GM12878 (cell line): ENCODE measurements at regions not wholly inside any gene's neighbourhood (a gene's known extent, or its start where the extent isn't known, plus 50 kb on each side); places are given as distances from the start of the nearest gene placed in this dataset.

ENCODE experiments used
- ATAC-seq: fragments of 200-7000 bp; cut with Tn5 transposase; 3 replicates; pipeline ENCODE4 v1.9.1; 2020; ENCODE audit warnings: mild to moderate bottlenecking, moderate library complexity
- BruUV-seq: library from RNA; stranded (reverse); fragments of 400-500 nt; replicated peaks from 2 replicates; lab custom pipeline; 2021; lab: Mats Ljungman, UMichigan
- CTCF ChIA-PET: fragments of 300-600 bp; sonication (Branson Sonifier 250); formaldehyde crosslinking; extraction: SDS; loops from one replicate; lab custom pipeline; 2021; ENCODE audit warnings: inconsistent platforms; lab: Yijun Ruan, JAX
- POLR2A ChIA-PET: fragments of 350-600 bp; formaldehyde crosslinking; extraction: SDS; loops from one replicate; lab custom pipeline; 2021; ENCODE audit warnings: inconsistent platforms; lab: Charles Lee
- RAD21 ChIA-PET: fragments of 300-600 bp; sonication (Branson Sonifier 250); formaldehyde crosslinking; loops from one replicate; lab custom pipeline; 2023; ENCODE audit warnings: antibody characterized with exemption; ENCODE audit not compliant: unreplicated experiment; lab: Charles Lee
- SMC1A ChIA-PET: fragments of 300-600 bp; sonication (Branson Sonifier 250); formaldehyde crosslinking; loops from one replicate; lab custom pipeline; 2023; ENCODE audit not compliant: unreplicated experiment, uncharacterized antibody; lab: Charles Lee
- DNase-seq: peaks from one replicate; pipeline ENCODE4 v3.0.0-alpha.2; 2011; ENCODE audit warnings: low read depth, low spot score
- FAIRE-seq: peaks from 3 replicates; lab custom pipeline; 2011; peaks lifted over from hg19 to GRCh38; lab: Jason Lieb, UNC
- H2AFZ ChIP-seq: 2 replicates; pipeline ENCODE4 v1.6.0; 2011; ENCODE audit warnings: low read depth, low read length, control low read depth; ENCODE audit not compliant: control insufficient read depth
- H3K27ac ChIP-seq: 2 replicates; pipeline ENCODE4 v1.5.1; 2011; ENCODE audit warnings: control low read depth; ENCODE audit not compliant: control insufficient read depth, insufficient read depth
- H3K27me3 ChIP-seq, 2 experiments: replicated peaks in 1 of 2; 2 replicates each; pipeline versions ENCODE4 v1.6.0 to v1.6.1; 2011; ENCODE audit warnings: low read length in 1 of 2; ENCODE audit not compliant: control insufficient read depth in 2 of 2, insufficient read depth in 2 of 2
- H3K36me3 ChIP-seq, 2 experiments: 2 replicates each; pipeline ENCODE4 v1.5.1; 2011; ENCODE audit warnings: low read length in 1 of 2; ENCODE audit not compliant: control insufficient read depth in 2 of 2, insufficient read depth in 2 of 2
- H3K4me1 ChIP-seq: 2 replicates; pipeline ENCODE4 v1.6.1; 2011; ENCODE audit warnings: mild to moderate bottlenecking, low read length, moderate library complexity, mixed read lengths; ENCODE audit not compliant: control insufficient read depth, insufficient read depth
- H3K4me2 ChIP-seq: 2 replicates; pipeline ENCODE4 v1.6.0; 2011; ENCODE audit warnings: control low read depth; ENCODE audit not compliant: control insufficient read depth, insufficient read depth
- H3K4me3 ChIP-seq: fragments of 200-600 bp; sonication (generic); 2 replicates; pipeline ENCODE4 v1.5.1; 2016
- H3K79me2 ChIP-seq: 2 replicates; pipeline ENCODE4 v1.6.0; 2011; ENCODE audit warnings: low read length; ENCODE audit not compliant: control insufficient read depth, insufficient read depth
- H3K9ac ChIP-seq: 2 replicates; pipeline ENCODE4 v1.8.0; 2011; ENCODE audit warnings: low read length, control low read depth, mixed read lengths; ENCODE audit not compliant: control insufficient read depth, insufficient read depth
- H3K9me3 ChIP-seq: replicated peaks from 3 replicates; pipeline ENCODE4 v1.5.1; 2011; ENCODE audit warnings: mild to moderate bottlenecking, low read length; ENCODE audit not compliant: control insufficient read depth, insufficient read depth
- H4K20me1 ChIP-seq: 2 replicates; pipeline ENCODE4 v1.6.0; 2011; ENCODE audit not compliant: control insufficient read depth, insufficient read depth
- DPF2 ChIP-seq: fragments of 450-650 bp; IDR thresholded peaks from 2 replicates; pipeline ENCODE4 v1.6.1; 2017; ENCODE audit warnings: mild to moderate bottlenecking
- HDGF ChIP-seq: fragments of 450-650 bp; IDR thresholded peaks from 2 replicates; pipeline ENCODE4 v1.6.1; 2016; ENCODE audit warnings: antibody characterized with exemption
- NFYB ChIP-seq: IDR thresholded peaks from 2 replicates; pipeline ENCODE4 v1.6.1; 2011; ENCODE audit warnings: low read depth, mild to moderate bottlenecking, low read length, improper control_type of control experiment, moderate library complexity; ENCODE audit not compliant: insufficient read depth
- NRF1 ChIP-seq: conservative IDR thresholded peaks from 2 replicates; pipeline ENCODE4 v1.6.1; 2011; ENCODE audit warnings: mild to moderate bottlenecking, low read depth, low read length, improper control_type of control experiment
- TCF12 ChIP-seq: IDR thresholded peaks from 2 replicates; pipeline ENCODE4 v1.6.1; 2011; ENCODE audit warnings: low read depth, mild to moderate bottlenecking, low read length
- WGBS: methylation state at CpG from one replicate; pipeline ENCODE4 v1.1.6; 2016; ENCODE audit warnings: low lambda C conversion rate; ENCODE audit not compliant: insufficient replicate concordance, insufficient coverage; ENCODE audit errors: missing lambda C conversion rate; 5-methylcytosine and 5-hydroxymethylcytosine counted together
- in situ Hi-C: fragments of 300-500 bp; cut with MboI; formaldehyde crosslinking; loops from 9 replicates; pipeline ENCODE4 v1.14.3; 2018; ENCODE audit warnings: mixed read lengths
- intact Hi-C: fragments of 100-400 bp; cut with micrococcal nuclease; formaldehyde crosslinking; loops from one replicate; pipeline ENCODE4 v1.14.2; 2022; ENCODE audit not compliant: unreplicated experiment
- TF ChIP-seq, protein P1 (sequence below), 3 experiments: IDR thresholded peaks in 2 of 3; conservative IDR thresholded peaks in 1 of 3; 2 replicates each; pipeline ENCODE4 v1.5.1; 2011; ENCODE audit warnings: low read depth in 3 of 3, low read length in 3 of 3, mild to moderate bottlenecking in 3 of 3, control low read depth in 2 of 3, moderate library complexity in 2 of 3, inconsistent platforms in 1 of 3, mixed read lengths in 1 of 3; ENCODE audit not compliant: control insufficient read depth in 2 of 3, insufficient read depth in 1 of 3; ENCODE audit errors: extremely low read depth in 1 of 3

DNA sequence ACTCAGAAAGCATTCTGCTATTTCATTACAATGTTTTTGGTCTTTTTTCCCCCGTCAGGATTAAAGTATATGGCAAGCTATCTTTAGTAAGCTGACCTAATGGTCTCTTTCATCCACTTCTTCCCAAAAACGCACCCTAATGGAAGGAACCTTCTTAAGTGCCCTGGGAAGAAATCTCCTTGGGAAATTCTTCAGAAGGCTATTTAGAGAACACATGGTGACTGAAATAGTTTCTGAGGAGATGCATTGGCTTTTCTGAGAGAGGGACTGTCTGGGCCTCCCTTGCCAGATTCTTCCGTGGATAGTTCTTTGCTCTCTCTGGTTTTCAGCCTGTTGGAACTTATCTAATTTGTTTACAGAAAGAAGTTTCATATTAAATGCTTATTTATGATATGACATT, 524.1 kb upstream of the MEF2C start:
- Histone ChIP-seq H3K79me2 (no peaks in the 10 kb centered on the region), H3K4me1 (no peaks in the 10 kb centered on the region), H3K36me3 (no peaks in the 10 kb centered on the region), H2AFZ (no peak overlapping the region), H3K4me2 (no peak overlapping the region), H3K9me3 (no peaks in the 10 kb centered on the region; the same call in 2 of the 3 replicates), H4K20me1 (no peaks in the 10 kb centered on the region), H3K27ac (no peak overlapping the region), H3K4me3 (no peak overlapping the region), H3K9ac (no peak overlapping the region), H3K27me3 (no peaks in the 10 kb centered on the region)
- CTCF ChIA-PET = interaction anchor here (1.2 kb wide), 1 partner anchor 16 kb away, joined by 4 read pairs; no protein-coding TSS in a partner anchor
- TF ChIP-seq HDGF = no peak
- TF ChIP-seq, protein P1, sequence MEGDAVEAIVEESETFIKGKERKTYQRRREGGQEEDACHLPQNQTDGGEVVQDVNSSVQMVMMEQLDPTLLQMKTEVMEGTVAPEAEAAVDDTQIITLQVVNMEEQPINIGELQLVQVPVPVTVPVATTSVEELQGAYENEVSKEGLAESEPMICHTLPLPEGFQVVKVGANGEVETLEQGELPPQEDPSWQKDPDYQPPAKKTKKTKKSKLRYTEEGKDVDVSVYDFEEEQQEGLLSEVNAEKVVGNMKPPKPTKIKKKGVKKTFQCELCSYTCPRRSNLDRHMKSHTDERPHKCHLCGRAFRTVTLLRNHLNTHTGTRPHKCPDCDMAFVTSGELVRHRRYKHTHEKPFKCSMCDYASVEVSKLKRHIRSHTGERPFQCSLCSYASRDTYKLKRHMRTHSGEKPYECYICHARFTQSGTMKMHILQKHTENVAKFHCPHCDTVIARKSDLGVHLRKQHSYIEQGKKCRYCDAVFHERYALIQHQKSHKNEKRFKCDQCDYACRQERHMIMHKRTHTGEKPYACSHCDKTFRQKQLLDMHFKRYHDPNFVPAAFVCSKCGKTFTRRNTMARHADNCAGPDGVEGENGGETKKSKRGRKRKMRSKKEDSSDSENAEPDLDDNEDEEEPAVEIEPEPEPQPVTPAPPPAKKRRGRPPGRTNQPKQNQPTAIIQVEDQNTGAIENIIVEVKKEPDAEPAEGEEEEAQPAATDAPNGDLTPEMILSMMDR (IDR thresholded peaks at IDR 0.05 in 2 of 3, conservative IDR thresholded peaks at IDR 0.05 in 1 of 3; ENCODE audit: control insufficient read depth in 2 of 3, extremely low read depth in 1 of 3, insufficient read depth in 1 of 3, low read depth in 3 of 3, low read length in 3 of 3) = no peak
- TF ChIP-seq NFYB = no peak
- TF ChIP-seq TCF12 = no peak
- no peak for TF ChIP-seq NRF1
- TF ChIP-seq DPF2 = no peak
- DNase-seq = no peak
- no peak for ATAC-seq
- POLR2A ChIA-PET = no interaction called here
- RAD21 ChIA-PET = interaction anchor here (1.0 kb wide), 1 partner anchor 136 kb away, joined by 3 read pairs; no protein-coding TSS in a partner anchor
- in situ Hi-C loops (no loop called here), intact Hi-C loops (no loop called here)
- FAIRE-seq = no peak
- no TSS peak for BruUV-seq
- WGBS = 76% methylated on average over 3 of the region's 3 CpGs
- SMC1A ChIA-PET = interaction anchor here (1.0 to 2.4 kb wide), 6 partner anchors 9 to 31 kb away, joined by 3 to 8 read pairs (median 4); no protein-coding TSS in a partner anchor
